Hepatocyte (in vitro differentiated cells): ENCODE measurements at regions not wholly inside any gene's neighbourhood (a gene's known extent, or its start where the extent isn't known, plus 50 kb on each side); places are given as distances from the start of the nearest gene placed in this dataset.

ENCODE experiments used
- EZH2 ChIP-seq: fragments of 200-600 bp; sonication (generic); IDR thresholded peaks from 2 replicates; pipeline ENCODE4 v1.6.1; 2016; ENCODE audit warnings: antibody characterized with exemption, mild to moderate bottlenecking, borderline replicate concordance
- EZH2phosphoT487 ChIP-seq: fragments of 200-600 bp; sonication (generic); IDR thresholded peaks from one replicate; pipeline ENCODE4 v1.6.1; 2018; ENCODE audit warnings: antibody characterized with exemption, mild to moderate bottlenecking, low read depth, moderate library complexity; ENCODE audit not compliant: unreplicated experiment, severe bottlenecking
- TF ChIP-seq, protein P1 (sequence below): fragments of 200-600 bp; sonication (generic); IDR thresholded peaks from 2 replicates; pipeline ENCODE4 v1.5.1; 2016; ENCODE audit warnings: antibody characterized with exemption, mild to moderate bottlenecking; ENCODE audit not compliant: poor library complexity

DNA sequence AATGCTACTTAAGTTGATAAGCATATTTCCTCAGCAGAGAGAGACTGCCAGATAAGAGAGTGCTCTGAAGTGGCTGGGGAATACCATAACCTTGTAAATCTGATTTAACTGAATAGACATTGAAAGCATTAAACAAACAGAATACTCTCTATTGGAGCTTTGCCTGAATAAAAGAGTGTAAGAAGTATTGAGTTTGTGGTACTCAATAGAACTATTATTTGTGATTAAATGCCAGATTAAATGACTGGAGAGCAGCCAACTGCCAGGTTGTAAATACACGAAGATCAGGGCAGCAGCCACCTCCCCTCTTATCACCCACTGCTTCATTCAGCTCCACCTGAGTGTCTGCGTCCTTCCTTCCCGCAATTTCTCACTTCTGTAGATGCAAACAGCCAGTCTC lies 373.6 kb downstream of the DCDC2C start:
- TF ChIP-seq, protein P1, sequence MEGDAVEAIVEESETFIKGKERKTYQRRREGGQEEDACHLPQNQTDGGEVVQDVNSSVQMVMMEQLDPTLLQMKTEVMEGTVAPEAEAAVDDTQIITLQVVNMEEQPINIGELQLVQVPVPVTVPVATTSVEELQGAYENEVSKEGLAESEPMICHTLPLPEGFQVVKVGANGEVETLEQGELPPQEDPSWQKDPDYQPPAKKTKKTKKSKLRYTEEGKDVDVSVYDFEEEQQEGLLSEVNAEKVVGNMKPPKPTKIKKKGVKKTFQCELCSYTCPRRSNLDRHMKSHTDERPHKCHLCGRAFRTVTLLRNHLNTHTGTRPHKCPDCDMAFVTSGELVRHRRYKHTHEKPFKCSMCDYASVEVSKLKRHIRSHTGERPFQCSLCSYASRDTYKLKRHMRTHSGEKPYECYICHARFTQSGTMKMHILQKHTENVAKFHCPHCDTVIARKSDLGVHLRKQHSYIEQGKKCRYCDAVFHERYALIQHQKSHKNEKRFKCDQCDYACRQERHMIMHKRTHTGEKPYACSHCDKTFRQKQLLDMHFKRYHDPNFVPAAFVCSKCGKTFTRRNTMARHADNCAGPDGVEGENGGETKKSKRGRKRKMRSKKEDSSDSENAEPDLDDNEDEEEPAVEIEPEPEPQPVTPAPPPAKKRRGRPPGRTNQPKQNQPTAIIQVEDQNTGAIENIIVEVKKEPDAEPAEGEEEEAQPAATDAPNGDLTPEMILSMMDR, result no peak
- TF ChIP-seq EZH2phosphoT487 (no peak), EZH2 (no peak)
